HepG2 (cell line): ENCODE measurements at regions not wholly inside any gene's neighbourhood (a gene's known extent, or its start where the extent isn't known, plus 50 kb on each side); places are given as distances from the start of the nearest gene placed in this dataset.

Experiments used
- ATAC-seq: fragments of 200-7000 bp; cut with Tn5 transposase; 3 replicates; pipeline ENCODE4 v1.9.1; 2020; ENCODE audit warnings: mild to moderate bottlenecking, moderate library complexity
- BruUV-seq: library from RNA; stranded (reverse); fragments of 400-500 nt; replicated peaks from 2 replicates; lab custom pipeline; 2021; lab: Mats Ljungman, UMichigan
- CTCF ChIA-PET: fragments of 300-600 bp; formaldehyde crosslinking; extraction: SDS; loops from one replicate; lab custom pipeline; 2021; ENCODE audit warnings: low total read pairs, inconsistent platforms, low intra/inter-chr PET ratio; lab: Yijun Ruan, JAX
- POLR2A ChIA-PET: fragments of 350-600 bp; sonication (Branson Sonifier 250); formaldehyde crosslinking; loops from one replicate; lab custom pipeline; 2020; ENCODE audit warnings: antibody characterized with exemption, inconsistent platforms; lab: Yijun Ruan, JAX
- DNase-seq: peaks from one replicate; pipeline ENCODE4 v3.0.0-alpha.2; 2015; ENCODE audit warnings: low spot score
- FAIRE-seq: peaks from 3 replicates; lab custom pipeline; 2011; peaks lifted over from hg19 to GRCh38; lab: Jason Lieb, UNC
- H2AFZ ChIP-seq: one replicate; pipeline ENCODE4 v1.6.1; 2011; ENCODE audit warnings: low read length, inconsistent platforms
- H3K27ac ChIP-seq: fragments of 300-600 bp; 3 replicates; pipeline ENCODE4 v1.8.0; 2011; ENCODE audit warnings: mixed run types, mild to moderate bottlenecking, mixed read lengths, low read length, inconsistent platforms; ENCODE audit not compliant: insufficient read depth; ENCODE audit errors: extremely low read length
- H3K27me3 ChIP-seq, 2 experiments: fragments of 200-600 bp in 1 of 2; 2 replicates in 1 of 2; 3 replicates in 1 of 2; pipeline versions ENCODE4 v1.6.0 to v1.8.0; 2011; ENCODE audit warnings: low read length in 2 of 2, mild to moderate bottlenecking in 2 of 2, moderate library complexity in 2 of 2, inconsistent platforms in 1 of 2; ENCODE audit not compliant: insufficient read depth in 2 of 2, control insufficient read depth in 1 of 2
- H3K36me3 ChIP-seq, 2 experiments: fragments of 200-600 bp in 1 of 2; replicated peaks in 1 of 2; 2 replicates in 1 of 2; 3 replicates in 1 of 2; pipeline versions ENCODE4 v1.5.1 to v1.8.0; 2011; ENCODE audit warnings: low read length in 2 of 2, inconsistent platforms in 1 of 2; ENCODE audit not compliant: insufficient read depth in 2 of 2, control insufficient read depth in 1 of 2
- H3K4me1 ChIP-seq: 2 replicates; pipeline ENCODE4 v1.5.1; 2012; ENCODE audit warnings: low read length, inconsistent platforms; ENCODE audit not compliant: insufficient read depth
- H3K4me2 ChIP-seq: 2 replicates; pipeline ENCODE4 v1.6.0; 2011; ENCODE audit warnings: low read depth, low read length, inconsistent platforms
- H3K4me3 ChIP-seq, 3 experiments: fragments of 200-600 bp in 1 of 3; sonication (generic), shearing (Covaris generic) in 1 of 3; replicated peaks in 1 of 3; 2 replicates each; pipeline ENCODE4 v1.5.1; 2011 to 2016; ENCODE audit warnings: low read length in 3 of 3, inconsistent platforms in 2 of 3, low read depth in 2 of 3, mild to moderate bottlenecking in 2 of 3, control low read depth in 1 of 3, mixed read lengths in 1 of 3; ENCODE audit not compliant: insufficient read depth in 1 of 3
- H3K79me2 ChIP-seq: one replicate; pipeline ENCODE4 v1.6.1; 2011; ENCODE audit warnings: low read length, inconsistent platforms; ENCODE audit not compliant: insufficient read depth
- H3K9ac ChIP-seq: 2 replicates; pipeline ENCODE4 v1.6.0; 2011; ENCODE audit warnings: mild to moderate bottlenecking, low read depth, low read length, inconsistent platforms; ENCODE audit not compliant: insufficient read depth
- H3K9me3 ChIP-seq: 2 replicates; pipeline ENCODE4 v1.5.1; 2012; ENCODE audit warnings: mild to moderate bottlenecking, low read length
- H4K20me1 ChIP-seq: 2 replicates; pipeline ENCODE4 v1.6.0; 2011; ENCODE audit warnings: inconsistent platforms, mild to moderate bottlenecking, low read length, moderate library complexity; ENCODE audit not compliant: insufficient read depth
- DNMT3B ChIP-seq: conservative IDR thresholded peaks from 2 replicates; pipeline ENCODE4 v1.6.1; 2016; ENCODE audit warnings: missing biosample characterization, control low read depth
- EP300 ChIP-seq, 3 experiments: sonication (generic) in 1 of 3; formaldehyde crosslinking in 1 of 3; IDR thresholded peaks; 2 replicates each; pipeline versions ENCODE4 v1.5.1 to v1.6.1; 2011 to 2020; ENCODE audit warnings: low read depth in 2 of 3, low read length in 2 of 3, borderline replicate concordance in 1 of 3, improper control_type of control experiment in 1 of 3, mild to moderate bottlenecking in 1 of 3, missing genetic modification reagents in 1 of 3, moderate library complexity in 1 of 3
- IRX3 ChIP-seq: sonication (generic); formaldehyde crosslinking; IDR thresholded peaks from 2 replicates; pipeline ENCODE4 v1.8.1; 2023; ENCODE audit warnings: mild to moderate bottlenecking, low read depth, missing genetic modification reagents, borderline replicate concordance
- NONO ChIP-seq, 2 experiments: fragments of 450-650 bp in 1 of 2; sonication (generic) in 1 of 2; formaldehyde crosslinking in 1 of 2; IDR thresholded peaks in 1 of 2; conservative IDR thresholded peaks in 1 of 2; 2 replicates each; pipeline versions ENCODE4 v1.6.1 to v1.8.0; 2017 to 2022; ENCODE audit warnings: mild to moderate bottlenecking in 1 of 2, missing genetic modification reagents in 1 of 2, moderate library complexity in 1 of 2
- NR2F6 ChIP-seq, 2 experiments: IDR thresholded peaks; 2 replicates each; pipeline ENCODE4 v1.6.1; 2016; ENCODE audit warnings: antibody characterized with exemption in 1 of 2, mild to moderate bottlenecking in 1 of 2
- RFX3 ChIP-seq: IDR thresholded peaks from 2 replicates; pipeline ENCODE4 v1.6.1; 2016; ENCODE audit warnings: missing biosample characterization, missing genetic modification reagents
- SMARCC2 ChIP-seq: fragments of 450-650 bp; IDR thresholded peaks from 2 replicates; pipeline ENCODE4 v1.6.1; 2017; ENCODE audit warnings: antibody characterized with exemption, mild to moderate bottlenecking
- SP140L ChIP-seq: sonication (generic); formaldehyde crosslinking; IDR thresholded peaks from 2 replicates; pipeline ENCODE4 v1.4.0; 2020; ENCODE audit warnings: missing genetic modification reagents, borderline replicate concordance
- ZFAT ChIP-seq: sonication (generic); formaldehyde crosslinking; conservative IDR thresholded peaks from 2 replicates; pipeline ENCODE4 v1.8.1; 2023; ENCODE audit warnings: missing genetic modification reagents, inconsistent platforms
- ZNF574 ChIP-seq: sonication (generic); formaldehyde crosslinking; IDR thresholded peaks from 2 replicates; pipeline ENCODE4 v1.4.0; 2020; ENCODE audit warnings: missing genetic modification reagents
- ZNF609 ChIP-seq: sonication (generic); formaldehyde crosslinking; IDR thresholded peaks from 2 replicates; pipeline ENCODE4 v1.4.0; 2020; ENCODE audit warnings: mild to moderate bottlenecking, missing genetic modification reagents, borderline replicate concordance
- ZNF777 ChIP-seq: sonication (generic); formaldehyde crosslinking; IDR thresholded peaks from 2 replicates; pipeline ENCODE4 v1.4.0; 2020; ENCODE audit warnings: missing genetic modification reagents
- ZSCAN12 ChIP-seq: sonication (generic); formaldehyde crosslinking; IDR thresholded peaks from 2 replicates; pipeline ENCODE4 v1.9.0; 2021; ENCODE audit warnings: mild to moderate bottlenecking, missing genetic modification reagents
- WGBS: methylation state at CpG from one replicate; pipeline ENCODE4 v1.1.6; 2017; ENCODE audit warnings: low lambda C conversion rate; 5-methylcytosine and 5-hydroxymethylcytosine counted together
- in situ Hi-C: cut with HindIII; loops from 2 replicates; pipeline ENCODE4 v1.10.0; 2017; ENCODE audit warnings: low pct_unique_long_range_greater_than_20kb; ENCODE audit not compliant: extremely low pct_ligation_motif_present
- intact Hi-C: fragments of 100-400 bp; cut with micrococcal nuclease; formaldehyde crosslinking; loops from one replicate; pipeline ENCODE4 v1.10.0; 2022; ENCODE audit not compliant: unreplicated experiment
- TF ChIP-seq, protein P1 (sequence below): sonication (generic); formaldehyde crosslinking; IDR thresholded peaks from 2 replicates; pipeline ENCODE4 v1.5.0; 2020; ENCODE audit warnings: missing genetic modification reagents

DNA sequence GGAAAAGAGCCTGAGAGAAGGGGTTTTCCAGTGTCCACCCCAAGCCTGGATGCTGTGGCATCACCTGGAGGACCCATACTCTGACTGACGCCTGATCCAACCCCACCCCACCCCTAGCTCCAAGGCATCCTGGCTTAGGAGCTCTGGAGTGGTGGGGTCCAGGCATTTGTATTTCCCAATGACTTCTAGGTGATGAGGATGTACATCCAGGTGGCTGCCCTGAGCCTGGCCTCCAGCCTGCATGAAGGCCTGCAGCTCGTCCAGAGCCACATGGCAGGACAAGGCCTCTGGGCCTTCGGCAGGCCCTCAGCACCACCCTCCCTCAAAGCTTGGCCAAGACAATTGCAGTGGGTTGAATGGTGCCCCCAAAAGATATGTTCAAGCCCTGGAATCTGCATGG lies 347.5 kb downstream of the C16orf95 start:
- Histone ChIP-seq H3K36me3 (no peaks in the 10 kb centered on the region), H3K4me1 (no peaks in the 10 kb centered on the region), H3K9me3 (no peaks in the 10 kb centered on the region), H3K27me3 (peaks cover 0 to 38% of the 10 kb centered on the region in 2 experiments; a peak in 4 of 5 replicates), H2AFZ (no peak overlapping the region), H4K20me1 (no peaks in the 10 kb centered on the region; the same call in 1 of the 2 replicates), H3K4me3 (no peak overlapping the region), H3K79me2 (no peaks in the 10 kb centered on the region), H3K9ac (no peak overlapping the region), H3K4me2 (no peak overlapping the region), H3K27ac (no peak overlapping the region)
- no TSS peak for BruUV-seq
- no peak for ATAC-seq
- no peak for FAIRE-seq
- no peak for DNase-seq
- CTCF ChIA-PET, result no interaction called here
- TF ChIP-seq EP300 (IDR thresholded peaks at IDR 0.05; ENCODE audit: low read depth in 2 of 2, low read length in 2 of 2) (no peak), EP300 (CRISPR knock-in tag; IDR thresholded peaks at IDR 0.05; ENCODE audit: borderline replicate concordance) (no peak), ZSCAN12 (CRISPR knock-in tag) (no peak), IRX3 (CRISPR knock-in tag) (no peak), ZNF574 (CRISPR knock-in tag) (no peak), ZNF777 (no peak), SP140L (no peak), DNMT3B (CRISPR knock-in tag) (no peak), ZFAT (CRISPR knock-in tag) (no peak), SMARCC2 (no peak), ZNF609 (CRISPR knock-in tag) (no peak), NR2F6 (IDR thresholded peaks at IDR 0.05) (no peak), NR2F6 (CRISPR knock-in tag; IDR thresholded peaks at IDR 0.05) (no peak), NONO (IDR thresholded peaks at IDR 0.05) (no peak), NONO (CRISPR knock-in tag; conservative IDR thresholded peaks at IDR 0.05) (no peak), RFX3 (no peak)
- TF ChIP-seq, protein P1, sequence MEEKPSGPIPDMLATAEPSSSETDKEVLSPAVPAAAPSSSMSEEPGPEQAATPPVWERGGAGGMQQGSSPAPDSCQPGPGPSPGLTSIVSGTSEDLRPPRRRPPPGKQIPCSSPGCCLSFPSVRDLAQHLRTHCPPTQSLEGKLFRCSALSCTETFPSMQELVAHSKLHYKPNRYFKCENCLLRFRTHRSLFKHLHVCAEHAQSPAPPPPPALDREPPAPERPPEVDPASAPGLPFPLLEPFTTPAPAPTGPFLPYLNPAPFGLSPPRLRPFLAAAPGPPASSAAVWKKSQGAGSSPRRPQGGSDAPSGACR (CRISPR knock-in tag), result no peak
- intact Hi-C loops (no loop called here), in situ Hi-C loops (no loop called here)
- WGBS, result 26% methylated on average over 3 of the region's 3 CpGs
- POLR2A ChIA-PET, result no interaction called here
